Endothelial cell of umbilical vein (primary cell): ENCODE measurements at regions not wholly inside any gene's neighbourhood (a gene's known extent, or its start where the extent isn't known, plus 50 kb on each side); places are given as distances from the start of the nearest gene placed in this dataset.

ENCODE experiments used
- BruUV-seq: library from RNA; stranded (reverse); fragments of 400-500 nt; replicated peaks from 2 replicates; lab custom pipeline; 2021; lab: Mats Ljungman, UMichigan
- CTCF ChIA-PET: fragments of 300-600, 350-600 bp; sonication (Branson Sonifier 250); formaldehyde crosslinking; loops from one replicate; lab custom pipeline; 2021; ENCODE audit warnings: antibody characterized with exemption, inconsistent platforms; lab: Charles Lee
- POLR2A ChIA-PET: fragments of 300-600, 350-600 bp; sonication (Branson Sonifier 250); formaldehyde crosslinking; loops from one replicate; lab custom pipeline; 2021; ENCODE audit warnings: antibody characterized with exemption, inconsistent platforms; lab: Charles Lee
- DNase-seq: peaks from one replicate; pipeline ENCODE4 v3.0.0-alpha.2; 2011; ENCODE audit warnings: low read depth, low spot score
- FAIRE-seq: peaks from 2 replicates; lab custom pipeline; 2011; peaks lifted over from hg19 to GRCh38; lab: Jason Lieb, UNC
- H2AFZ ChIP-seq: 2 replicates; pipeline ENCODE4 v1.6.0; 2012; ENCODE audit warnings: low read depth, low read length, control low read depth, inconsistent platforms
- H3K27ac ChIP-seq: 2 replicates; pipeline ENCODE4 v1.5.1; 2011; ENCODE audit warnings: low read depth, mild to moderate bottlenecking, control low read depth, low read length, moderate library complexity; ENCODE audit not compliant: insufficient read depth
- H3K27me3 ChIP-seq, 2 experiments: 2 replicates each; pipeline versions ENCODE4 v1.6.0 to v1.6.1; 2011; ENCODE audit warnings: low read length in 2 of 2, mixed read lengths in 1 of 2; ENCODE audit not compliant: control insufficient read depth in 2 of 2, insufficient read depth in 2 of 2
- H3K36me3 ChIP-seq, 2 experiments: 2 replicates in 1 of 2; 3 replicates in 1 of 2; pipeline ENCODE4 v1.5.1; 2011; ENCODE audit warnings: low read length in 2 of 2, mild to moderate bottlenecking in 1 of 2, moderate library complexity in 1 of 2; ENCODE audit not compliant: control insufficient read depth in 2 of 2, insufficient read depth in 2 of 2; ENCODE audit errors: extremely low read depth in 1 of 2
- H3K4me1 ChIP-seq: 3 replicates; pipeline ENCODE4 v1.5.1; 2011; ENCODE audit warnings: mild to moderate bottlenecking, low read length; ENCODE audit not compliant: control insufficient read depth, insufficient read depth; ENCODE audit errors: extremely low read depth
- H3K4me2 ChIP-seq: 2 replicates; pipeline ENCODE4 v1.6.1; 2011; ENCODE audit warnings: low read length, control low read depth, mixed read lengths; ENCODE audit not compliant: insufficient read depth
- H3K4me3 ChIP-seq, 3 experiments: fragments of 200-600 bp in 1 of 3; sonication (generic), shearing (Covaris generic) in 1 of 3; replicated peaks in 1 of 3; 2 replicates each; pipeline ENCODE4 v1.5.1; 2011 to 2016; ENCODE audit warnings: control low read depth in 3 of 3, low read length in 3 of 3, mild to moderate bottlenecking in 2 of 3, inconsistent platforms in 1 of 3, low read depth in 1 of 3, moderate library complexity in 1 of 3; ENCODE audit not compliant: insufficient read depth in 1 of 3
- H3K79me2 ChIP-seq: 2 replicates; pipeline ENCODE4 v1.6.0; 2012; ENCODE audit warnings: low read length, inconsistent platforms; ENCODE audit not compliant: control insufficient read depth, insufficient read depth
- H3K9ac ChIP-seq: replicated peaks from 2 replicates; pipeline ENCODE3; 2011; ENCODE audit warnings: low read length, control low read depth; ENCODE audit not compliant: insufficient read depth; ENCODE audit errors: extremely low read depth
- H3K9me1 ChIP-seq: replicated peaks from 3 replicates; pipeline ENCODE4 v1.6.0; 2011; ENCODE audit warnings: mild to moderate bottlenecking, low read length; ENCODE audit not compliant: control insufficient read depth, insufficient read depth; ENCODE audit errors: extremely low read depth
- H3K9me3 ChIP-seq: replicated peaks from 2 replicates; pipeline ENCODE4 v1.5.1; 2012; ENCODE audit warnings: low read length, inconsistent platforms; ENCODE audit not compliant: control insufficient read depth, insufficient read depth
- H4K20me1 ChIP-seq: replicated peaks from 2 replicates; pipeline ENCODE3; 2011; ENCODE audit warnings: mild to moderate bottlenecking, low read length; ENCODE audit not compliant: control insufficient read depth, insufficient read depth; ENCODE audit errors: extremely low read depth
- CTCF ChIP-seq, 2 donors: IDR thresholded peaks; 1 replicate in 1 of 2; 2 replicates in 1 of 2; pipeline ENCODE4 v1.5.1; 2011; ENCODE audit warnings: low read length in 2 of 2, mild to moderate bottlenecking in 2 of 2, moderate library complexity in 2 of 2, control low read depth in 1 of 2, inconsistent platforms in 1 of 2, low read depth in 1 of 2; ENCODE audit not compliant: insufficient read depth in 1 of 2; ENCODE audit errors: extremely low read depth in 1 of 2
- EZH2 ChIP-seq: IDR thresholded peaks from 2 replicates; pipeline ENCODE4 v1.6.1; 2012; ENCODE audit warnings: borderline replicate concordance, low read depth, mild to moderate bottlenecking, moderate library complexity, low read length, inconsistent platforms; ENCODE audit not compliant: severe bottlenecking
- FOS ChIP-seq: IDR thresholded peaks from 2 replicates; pipeline ENCODE4 v1.6.1; 2011; ENCODE audit warnings: mild to moderate bottlenecking, low read length, moderate library complexity, borderline replicate concordance; ENCODE audit not compliant: insufficient read depth
- GATA2 ChIP-seq: IDR thresholded peaks from 2 replicates; pipeline ENCODE4 v1.7.0; 2011; ENCODE audit warnings: low read depth, mild to moderate bottlenecking, moderate library complexity, mixed read lengths, low read length; ENCODE audit not compliant: insufficient read length, insufficient read depth
- JUN ChIP-seq: IDR thresholded peaks from 2 replicates; pipeline ENCODE4 v1.6.1; 2011; ENCODE audit warnings: borderline replicate concordance, low read depth; ENCODE audit not compliant: insufficient read length, insufficient read depth
- MYC ChIP-seq: IDR thresholded peaks from one replicate; pipeline ENCODE4 v1.6.1; 2011; ENCODE audit warnings: mild to moderate bottlenecking, low read depth, low read length
- POLR2A ChIP-seq: IDR thresholded peaks from 2 replicates; pipeline ENCODE4 v1.6.1; 2012; ENCODE audit warnings: low read depth, mild to moderate bottlenecking, control low read depth, low read length
- POLR2AphosphoS5 ChIP-seq: IDR thresholded peaks from 2 replicates; pipeline ENCODE4 v1.6.1; 2012; ENCODE audit warnings: low read depth, mild to moderate bottlenecking, control low read depth, low read length, moderate library complexity; ENCODE audit not compliant: insufficient read depth
- dilution Hi-C: fragments of 300-500 bp; cut with MboI; formaldehyde crosslinking; loops from one replicate; pipeline ENCODE4 v1.15.0; 2019; ENCODE audit warnings: low sequenced_read_pairs; ENCODE audit not compliant: extremely low pct_ligation_motif_present
- intact Hi-C: fragments of 100-400 bp; cut with micrococcal nuclease; formaldehyde crosslinking; loops from one replicate; pipeline ENCODE4 v1.10.0; 2022
- TF ChIP-seq, protein P1 (sequence below): IDR thresholded peaks from 2 replicates; pipeline ENCODE4 v1.6.1; 2011; ENCODE audit not compliant: insufficient read depth, insufficient read length

- H3K9me3 ChIP-seq: no peaks in the 10 kb centered on the region
- BruUV-seq: no TSS peak
- no peak for FAIRE-seq
Measured at GRCh38 chr21:36571556-36571955, 91.6 kb upstream of the CLDN14 start.

More at GRCh38 chr21:36571556-36571955, 91.6 kb upstream of the CLDN14 start:
- ChIA-PET CTCF (no interaction called here), POLR2A (no interaction called here)
- H3K27me3 ChIP-seq: peaks cover 18 to 29% of the 10 kb centered on the region in 2 experiments
- no peaks in the 10 kb centered on the region for H3K4me1 ChIP-seq
- no peak overlapping the region for H3K4me3 ChIP-seq
- H3K4me2 ChIP-seq: no peak overlapping the region
- dilution Hi-C loops (no loop called here), intact Hi-C loops (no loop called here)
- H3K27ac ChIP-seq: no peak overlapping the region
- H3K36me3 ChIP-seq: no peaks in the 10 kb centered on the region
- no peak overlapping the region for H2AFZ ChIP-seq
- H3K79me2 ChIP-seq: no peaks in the 10 kb centered on the region
- no peaks in the 10 kb centered on the region for H3K9me1 ChIP-seq
- TF ChIP-seq, protein P1, sequence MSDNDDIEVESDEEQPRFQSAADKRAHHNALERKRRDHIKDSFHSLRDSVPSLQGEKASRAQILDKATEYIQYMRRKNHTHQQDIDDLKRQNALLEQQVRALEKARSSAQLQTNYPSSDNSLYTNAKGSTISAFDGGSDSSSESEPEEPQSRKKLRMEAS: no peak
- no peak for TF ChIP-seq FOS
- no peak for TF ChIP-seq GATA2
- no peak for TF ChIP-seq MYC
- no peak for TF ChIP-seq POLR2A
- no peak for TF ChIP-seq CTCF (IDR thresholded peaks at IDR 0.05; ENCODE audit: extremely low read depth in 1 of 2, insufficient read depth in 1 of 2, low read depth in 1 of 2, low read length in 2 of 2)
- no peak for TF ChIP-seq POLR2AphosphoS5
- no peak for TF ChIP-seq JUN
- no peak for TF ChIP-seq EZH2
- no peak overlapping the region for H3K9ac ChIP-seq
- DNase-seq: no peak
- no peaks in the 10 kb centered on the region for H4K20me1 ChIP-seq
